ENCODE measurements at regions not wholly inside any gene's neighbourhood (a gene's known extent, or its start where the extent isn't known, plus 50 kb on each side); places are given as distances from the start of the nearest gene placed in this dataset.

DNA sequence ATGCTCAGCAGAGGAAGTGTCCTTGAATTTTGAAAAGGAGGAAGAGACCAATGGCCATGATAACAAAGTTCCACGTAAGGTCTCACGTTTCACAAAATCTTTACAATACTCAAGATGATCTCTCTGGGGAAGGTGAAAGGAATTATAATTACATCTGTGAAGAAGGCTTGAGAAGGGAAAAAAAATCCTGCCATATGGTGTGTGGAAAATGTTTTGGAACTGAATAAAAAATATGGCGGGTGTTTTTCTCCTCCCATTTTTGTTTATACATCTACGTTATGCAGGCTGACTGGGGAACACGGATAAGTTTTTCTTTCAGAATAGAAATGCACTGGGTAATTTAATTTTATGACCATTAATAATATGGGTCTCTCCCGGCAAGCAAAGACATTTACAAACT lies 425.6 kb upstream of the BRINP1 start:
- BruUV-seq (replicated peaks): no TSS peak
- no peak for ATAC-seq
- no peak overlapping the region for H2AFZ ChIP-seq (ENCODE audit: low read depth, low read length, poor library complexity, severe bottlenecking)
- no peak overlapping the region for H3K9ac ChIP-seq (ENCODE audit: low read length)
- H3K9me3 ChIP-seq (ENCODE audit: control insufficient read depth in 1 of 2, insufficient read depth in 1 of 2, low read depth in 1 of 2, low read length in 2 of 2): no peaks in the 10 kb centered on the region
- H3K36me3 ChIP-seq (ENCODE audit: control insufficient read depth in 1 of 2, insufficient read depth in 2 of 2, low read length in 2 of 2): no peaks in the 10 kb centered on the region
- H3K27ac ChIP-seq (ENCODE audit: low read depth, low read length): no peak overlapping the region
- H3K27me3 ChIP-seq (ENCODE audit: insufficient read depth, low read length): 0 out of 2 replicates have a peak, but pooled peaks cover 6% of the 10 kb centered on the region
- H4K20me1 ChIP-seq (ENCODE audit: insufficient read depth): no peaks in the 10 kb centered on the region
- ChIA-PET RAD21 (ENCODE audit: low non-redundant PET in 1 of 2, low total read pairs in 2 of 2, uncharacterized antibody in 2 of 2, unreplicated experiment in 2 of 2) (no interaction called here), POLR2A (no interaction called here), CTCF (no interaction called here)
- H3K4me1 ChIP-seq (ENCODE audit: control insufficient read depth in 1 of 2, insufficient read depth in 2 of 2, low read length in 2 of 2): no peaks in the 10 kb centered on the region
- no peak for DNase-seq (ENCODE audit: low read depth, low spot score)
- no peaks in the 10 kb centered on the region for H3K9me2 ChIP-seq (ENCODE audit: insufficient read depth)
- no peak overlapping the region for H3K4me3 ChIP-seq (replicated peaks in 1 of 2; ENCODE audit: low read depth in 1 of 2, low read length in 2 of 2)
- H3K79me2 ChIP-seq (ENCODE audit: insufficient read depth, low read length): no peaks in the 10 kb centered on the region
- no peak overlapping the region for H3K4me2 ChIP-seq (ENCODE audit: low read length)
- TF ChIP-seq FOSL1 (IDR thresholded peaks at IDR 0.05; ENCODE audit: low read depth) (no peak), TCF7L2 (IDR thresholded peaks at IDR 0.05; ENCODE audit: borderline replicate concordance, extremely low read depth, insufficient read depth, insufficient read length) (no peak), RAD21 (IDR thresholded peaks at IDR 0.05; ENCODE audit: low read depth) (no peak)
- TF ChIP-seq, protein P1, sequence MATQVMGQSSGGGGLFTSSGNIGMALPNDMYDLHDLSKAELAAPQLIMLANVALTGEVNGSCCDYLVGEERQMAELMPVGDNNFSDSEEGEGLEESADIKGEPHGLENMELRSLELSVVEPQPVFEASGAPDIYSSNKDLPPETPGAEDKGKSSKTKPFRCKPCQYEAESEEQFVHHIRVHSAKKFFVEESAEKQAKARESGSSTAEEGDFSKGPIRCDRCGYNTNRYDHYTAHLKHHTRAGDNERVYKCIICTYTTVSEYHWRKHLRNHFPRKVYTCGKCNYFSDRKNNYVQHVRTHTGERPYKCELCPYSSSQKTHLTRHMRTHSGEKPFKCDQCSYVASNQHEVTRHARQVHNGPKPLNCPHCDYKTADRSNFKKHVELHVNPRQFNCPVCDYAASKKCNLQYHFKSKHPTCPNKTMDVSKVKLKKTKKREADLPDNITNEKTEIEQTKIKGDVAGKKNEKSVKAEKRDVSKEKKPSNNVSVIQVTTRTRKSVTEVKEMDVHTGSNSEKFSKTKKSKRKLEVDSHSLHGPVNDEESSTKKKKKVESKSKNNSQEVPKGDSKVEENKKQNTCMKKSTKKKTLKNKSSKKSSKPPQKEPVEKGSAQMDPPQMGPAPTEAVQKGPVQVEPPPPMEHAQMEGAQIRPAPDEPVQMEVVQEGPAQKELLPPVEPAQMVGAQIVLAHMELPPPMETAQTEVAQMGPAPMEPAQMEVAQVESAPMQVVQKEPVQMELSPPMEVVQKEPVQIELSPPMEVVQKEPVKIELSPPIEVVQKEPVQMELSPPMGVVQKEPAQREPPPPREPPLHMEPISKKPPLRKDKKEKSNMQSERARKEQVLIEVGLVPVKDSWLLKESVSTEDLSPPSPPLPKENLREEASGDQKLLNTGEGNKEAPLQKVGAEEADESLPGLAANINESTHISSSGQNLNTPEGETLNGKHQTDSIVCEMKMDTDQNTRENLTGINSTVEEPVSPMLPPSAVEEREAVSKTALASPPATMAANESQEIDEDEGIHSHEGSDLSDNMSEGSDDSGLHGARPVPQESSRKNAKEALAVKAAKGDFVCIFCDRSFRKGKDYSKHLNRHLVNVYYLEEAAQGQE (IDR thresholded peaks at IDR 0.05; ENCODE audit: low read depth): no peak
- intact Hi-C loops (cut with micrococcal nuclease): no loop called here

DNA sequence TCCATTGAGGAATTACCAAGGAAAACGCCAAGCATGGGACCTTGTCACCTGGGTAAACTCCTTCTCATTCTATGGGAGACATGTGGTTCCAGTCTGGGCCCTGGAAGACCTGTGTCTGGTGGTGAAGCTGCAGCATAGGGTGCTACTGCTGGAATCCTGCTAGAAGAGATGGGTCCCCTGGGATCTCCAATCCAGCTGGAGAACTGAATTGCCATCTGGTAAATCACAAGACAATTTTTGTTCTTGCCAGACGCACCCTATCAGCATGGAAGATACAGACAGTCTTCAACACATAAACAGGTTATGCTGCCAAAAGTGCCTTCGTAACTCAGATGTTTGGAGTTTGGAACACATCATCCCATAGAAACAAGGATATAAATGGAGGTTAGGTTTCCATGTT lies 424.0 kb upstream of the BRINP1 start:
- ATAC-seq (no peak), DNase-seq (ENCODE audit: low read depth, low spot score) (no peak)
- ChIA-PET CTCF (no interaction called here), RAD21 (ENCODE audit: low non-redundant PET in 1 of 2, low total read pairs in 2 of 2, uncharacterized antibody in 2 of 2, unreplicated experiment in 2 of 2) (no interaction called here), POLR2A (no interaction called here)
- Histone ChIP-seq H3K4me2 (ENCODE audit: low read length) (no peak overlapping the region), H2AFZ (ENCODE audit: low read depth, low read length, poor library complexity, severe bottlenecking) (no peak overlapping the region), H3K27me3 (ENCODE audit: insufficient read depth, low read length) (0 out of 2 replicates have a peak, but pooled peaks cover 6% of the 10 kb centered on the region), H3K36me3 (ENCODE audit: control insufficient read depth in 1 of 2, insufficient read depth in 2 of 2, low read length in 2 of 2) (no peaks in the 10 kb centered on the region), H3K9ac (ENCODE audit: low read length) (no peak overlapping the region), H3K79me2 (ENCODE audit: insufficient read depth, low read length) (no peaks in the 10 kb centered on the region), H3K9me2 (ENCODE audit: insufficient read depth) (no peaks in the 10 kb centered on the region), H4K20me1 (ENCODE audit: insufficient read depth) (no peaks in the 10 kb centered on the region), H3K4me1 (ENCODE audit: control insufficient read depth in 1 of 2, insufficient read depth in 2 of 2, low read length in 2 of 2) (no peaks in the 10 kb centered on the region), H3K4me3 (replicated peaks in 1 of 2; ENCODE audit: low read depth in 1 of 2, low read length in 2 of 2) (no peak overlapping the region), H3K9me3 (ENCODE audit: control insufficient read depth in 1 of 2, insufficient read depth in 1 of 2, low read depth in 1 of 2, low read length in 2 of 2) (no peaks in the 10 kb centered on the region), H3K27ac (ENCODE audit: low read depth, low read length) (no peak overlapping the region)
- BruUV-seq (replicated peaks): no TSS peak
- intact Hi-C loops (cut with micrococcal nuclease): no loop called here
- TF ChIP-seq SP1 (IDR thresholded peaks at IDR 0.05; ENCODE audit: low read depth) (no peak), EZH2 (IDR thresholded peaks at IDR 0.05) (no peak), RAD21 (IDR thresholded peaks at IDR 0.05; ENCODE audit: low read depth) (no peak), EGR1 (IDR thresholded peaks at IDR 0.05; ENCODE audit: low read depth) (no peak), TCF7L2 (IDR thresholded peaks at IDR 0.05; ENCODE audit: borderline replicate concordance, extremely low read depth, insufficient read depth, insufficient read length) (no peak), SRF (IDR thresholded peaks at IDR 0.05; ENCODE audit: low read depth) (no peak), EZH2phosphoT487 (IDR thresholded peaks at IDR 0.05; ENCODE audit: borderline replicate concordance) (no peak), CEBPB (IDR thresholded peaks at IDR 0.05; ENCODE audit: low read depth) (no peak)
- TF ChIP-seq, protein P2, sequence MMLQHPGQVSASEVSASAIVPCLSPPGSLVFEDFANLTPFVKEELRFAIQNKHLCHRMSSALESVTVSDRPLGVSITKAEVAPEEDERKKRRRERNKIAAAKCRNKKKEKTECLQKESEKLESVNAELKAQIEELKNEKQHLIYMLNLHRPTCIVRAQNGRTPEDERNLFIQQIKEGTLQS (IDR thresholded peaks at IDR 0.05): no peak
- TF ChIP-seq, protein P3, sequence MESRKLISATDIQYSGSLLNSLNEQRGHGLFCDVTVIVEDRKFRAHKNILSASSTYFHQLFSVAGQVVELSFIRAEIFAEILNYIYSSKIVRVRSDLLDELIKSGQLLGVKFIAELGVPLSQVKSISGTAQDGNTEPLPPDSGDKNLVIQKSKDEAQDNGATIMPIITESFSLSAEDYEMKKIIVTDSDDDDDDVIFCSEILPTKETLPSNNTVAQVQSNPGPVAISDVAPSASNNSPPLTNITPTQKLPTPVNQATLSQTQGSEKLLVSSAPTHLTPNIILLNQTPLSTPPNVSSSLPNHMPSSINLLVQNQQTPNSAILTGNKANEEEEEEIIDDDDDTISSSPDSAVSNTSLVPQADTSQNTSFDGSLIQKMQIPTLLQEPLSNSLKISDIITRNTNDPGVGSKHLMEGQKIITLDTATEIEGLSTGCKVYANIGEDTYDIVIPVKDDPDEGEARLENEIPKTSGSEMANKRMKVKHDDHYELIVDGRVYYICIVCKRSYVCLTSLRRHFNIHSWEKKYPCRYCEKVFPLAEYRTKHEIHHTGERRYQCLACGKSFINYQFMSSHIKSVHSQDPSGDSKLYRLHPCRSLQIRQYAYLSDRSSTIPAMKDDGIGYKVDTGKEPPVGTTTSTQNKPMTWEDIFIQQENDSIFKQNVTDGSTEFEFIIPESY (IDR thresholded peaks at IDR 0.05; ENCODE audit: extremely low read depth, insufficient replicate concordance, low read length): no peak
- TF ChIP-seq, protein P4, sequence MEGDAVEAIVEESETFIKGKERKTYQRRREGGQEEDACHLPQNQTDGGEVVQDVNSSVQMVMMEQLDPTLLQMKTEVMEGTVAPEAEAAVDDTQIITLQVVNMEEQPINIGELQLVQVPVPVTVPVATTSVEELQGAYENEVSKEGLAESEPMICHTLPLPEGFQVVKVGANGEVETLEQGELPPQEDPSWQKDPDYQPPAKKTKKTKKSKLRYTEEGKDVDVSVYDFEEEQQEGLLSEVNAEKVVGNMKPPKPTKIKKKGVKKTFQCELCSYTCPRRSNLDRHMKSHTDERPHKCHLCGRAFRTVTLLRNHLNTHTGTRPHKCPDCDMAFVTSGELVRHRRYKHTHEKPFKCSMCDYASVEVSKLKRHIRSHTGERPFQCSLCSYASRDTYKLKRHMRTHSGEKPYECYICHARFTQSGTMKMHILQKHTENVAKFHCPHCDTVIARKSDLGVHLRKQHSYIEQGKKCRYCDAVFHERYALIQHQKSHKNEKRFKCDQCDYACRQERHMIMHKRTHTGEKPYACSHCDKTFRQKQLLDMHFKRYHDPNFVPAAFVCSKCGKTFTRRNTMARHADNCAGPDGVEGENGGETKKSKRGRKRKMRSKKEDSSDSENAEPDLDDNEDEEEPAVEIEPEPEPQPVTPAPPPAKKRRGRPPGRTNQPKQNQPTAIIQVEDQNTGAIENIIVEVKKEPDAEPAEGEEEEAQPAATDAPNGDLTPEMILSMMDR (IDR thresholded peaks at IDR 0.05 in 2 of 3, conservative IDR thresholded peaks at IDR 0.05 in 1 of 3; ENCODE audit: borderline replicate concordance in 1 of 3, insufficient read depth in 1 of 3, low read depth in 2 of 3, low read length in 2 of 3): no peak

All from HCT116 (cell line).